Globus pallidus (tissue), 1 donor: ENCODE measurements at regions not wholly inside any gene's neighbourhood (a gene's known extent, or its start where the extent isn't known, plus 50 kb on each side); places are given as distances from the start of the nearest gene placed in this dataset.
"Not testable (repeated sequence)": the region's sequence is repeated elsewhere in the genome, so short reads cannot be mapped to it uniquely, and the experiment has no call there.

Experiments
- DNase-seq: peaks from one replicate; pipeline ENCODE4 v3.0.0-alpha.2; 2015; ENCODE audit warnings: low spot score

- DNase-seq: no peak
Observed at GRCh38 chr14:71742485-71742884, 189.7 kb upstream of the RGS6 start.

DNA sequence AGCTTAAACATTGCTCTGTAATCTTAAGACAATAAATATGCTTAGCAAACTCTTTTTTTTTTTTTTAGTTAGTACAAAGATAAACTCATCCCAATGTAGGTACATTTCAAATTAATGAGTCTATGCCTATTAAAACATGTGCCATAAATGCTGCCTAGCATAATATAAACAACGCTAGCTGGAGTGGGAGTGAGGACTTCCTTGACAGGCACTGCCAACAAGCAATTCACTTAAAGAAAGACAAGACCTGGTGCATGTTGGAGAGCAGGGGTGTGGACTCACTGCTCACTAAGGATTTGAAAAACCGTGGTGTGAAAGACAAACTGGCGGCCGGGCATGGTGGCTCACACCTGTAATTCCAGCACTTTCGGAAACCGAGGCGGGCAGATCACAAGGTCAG is 187.2 kb upstream of the RGS6 start:
- no peak for DNase-seq

DNA sequence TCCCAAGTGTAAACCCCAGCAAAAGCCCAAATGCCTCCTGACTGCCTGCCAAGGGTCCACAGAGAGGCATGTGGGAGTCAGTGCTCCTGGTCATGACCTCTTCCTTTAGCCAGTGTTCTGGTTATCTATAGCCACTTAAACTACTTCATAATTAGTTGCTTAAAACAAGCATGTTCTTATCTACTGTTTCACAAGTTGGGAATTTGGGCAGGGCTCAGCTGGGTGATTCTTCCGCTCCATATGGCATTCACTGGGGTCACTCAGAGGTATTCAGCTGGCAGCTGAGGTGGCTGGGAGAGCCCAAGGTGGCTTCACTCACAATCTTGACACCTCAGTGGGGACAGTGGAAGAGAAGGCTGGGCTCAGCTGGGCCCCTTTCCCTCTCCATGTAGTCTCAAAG is 184.0 kb upstream of the RGS6 start:
- DNase-seq: no peak

DNA sequence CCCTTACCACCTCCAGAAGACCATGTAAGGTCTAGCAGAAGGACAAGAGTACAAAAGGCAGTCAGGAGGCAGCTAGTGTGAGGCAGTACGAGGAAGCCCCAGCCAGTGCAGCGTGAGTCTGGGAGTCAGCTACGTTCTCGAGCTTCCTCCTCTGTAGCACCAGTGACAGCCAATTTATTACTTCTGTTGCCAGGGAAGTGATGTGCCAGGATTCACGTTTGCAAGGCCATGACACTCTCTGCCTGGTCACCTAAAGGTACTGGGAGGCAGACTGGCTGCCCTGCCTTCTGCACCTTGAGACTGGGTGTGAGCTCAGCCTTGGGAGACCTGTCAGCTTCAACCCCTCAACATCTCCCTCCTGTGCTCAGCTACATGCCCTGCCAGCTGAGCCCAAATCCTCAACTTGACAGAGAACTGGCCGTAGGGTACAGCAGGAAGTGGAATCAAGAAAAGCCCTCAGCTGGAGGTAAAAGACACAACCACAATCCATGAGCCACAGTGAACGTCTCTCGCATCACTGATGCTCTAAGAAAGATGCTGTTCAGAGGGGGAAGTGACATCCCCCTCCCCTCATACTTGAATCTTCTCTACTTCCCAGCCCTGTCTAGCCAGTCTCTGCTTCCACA is 182.5 kb upstream of the RGS6 start:
- no peak for DNase-seq

DNA sequence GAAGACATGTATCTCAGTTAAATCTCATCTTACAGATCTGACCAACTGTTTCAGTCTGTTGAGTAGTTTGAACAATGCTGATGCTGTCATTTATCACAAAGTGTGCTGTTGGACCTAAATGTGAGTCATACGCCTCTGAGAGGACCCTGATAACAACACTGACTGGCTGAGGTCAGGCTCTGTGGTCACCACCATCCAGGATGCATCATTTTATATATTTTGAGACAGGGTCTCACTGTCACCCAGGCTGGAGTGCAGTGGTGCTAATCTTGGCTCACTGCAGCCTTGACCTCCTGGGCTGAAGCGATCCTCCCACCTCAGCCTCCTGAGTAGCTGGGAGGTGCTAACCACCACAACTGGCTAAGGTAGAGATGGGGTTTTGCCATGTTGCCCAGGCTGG is 181.0 kb upstream of the RGS6 start:
- no peak for DNase-seq

- no peak for DNase-seq
Observed at GRCh38 chr14:71752111-71752738, 180.0 kb upstream of the RGS6 start.

DNA sequence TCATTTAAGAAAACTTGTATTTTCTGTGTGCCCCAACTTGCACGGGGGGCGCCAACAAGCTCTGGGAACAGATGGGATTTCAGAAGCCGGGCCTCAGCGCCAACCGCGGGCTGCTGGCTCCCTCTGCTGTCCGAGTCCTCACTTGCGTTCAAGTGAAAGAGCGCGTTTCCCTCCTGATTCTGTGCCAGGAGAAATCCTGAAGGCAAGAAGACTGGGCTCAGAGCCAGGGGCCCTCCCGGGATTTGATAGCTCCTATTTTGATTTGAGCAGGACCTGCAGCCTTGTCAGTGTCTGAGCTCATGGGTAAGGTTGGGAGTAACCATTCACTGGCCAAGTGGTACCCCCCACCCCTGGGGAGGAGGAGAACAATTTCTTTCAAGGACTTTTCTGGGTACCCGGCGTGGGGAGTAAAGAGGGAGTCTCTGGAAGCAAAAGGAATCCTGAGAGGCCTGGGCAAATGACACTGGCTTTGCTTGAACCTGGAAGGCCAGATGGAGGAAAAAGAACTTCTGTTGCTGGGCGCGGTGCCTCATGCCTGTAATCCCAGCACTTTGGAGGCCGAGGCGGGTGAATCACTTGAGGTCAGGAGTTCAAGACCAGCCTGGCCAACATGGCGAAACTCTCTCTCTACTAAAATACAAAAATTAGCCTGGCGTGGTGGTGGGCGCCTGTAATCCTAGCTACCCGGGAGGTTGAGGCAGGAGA is 179.0 kb upstream of the RGS6 start:
- DNase-seq: peak; percentile 76

- DNase-seq: no peak
Observed at GRCh38 chr14:71753976-71754375, 178.3 kb upstream of the RGS6 start.

DNA sequence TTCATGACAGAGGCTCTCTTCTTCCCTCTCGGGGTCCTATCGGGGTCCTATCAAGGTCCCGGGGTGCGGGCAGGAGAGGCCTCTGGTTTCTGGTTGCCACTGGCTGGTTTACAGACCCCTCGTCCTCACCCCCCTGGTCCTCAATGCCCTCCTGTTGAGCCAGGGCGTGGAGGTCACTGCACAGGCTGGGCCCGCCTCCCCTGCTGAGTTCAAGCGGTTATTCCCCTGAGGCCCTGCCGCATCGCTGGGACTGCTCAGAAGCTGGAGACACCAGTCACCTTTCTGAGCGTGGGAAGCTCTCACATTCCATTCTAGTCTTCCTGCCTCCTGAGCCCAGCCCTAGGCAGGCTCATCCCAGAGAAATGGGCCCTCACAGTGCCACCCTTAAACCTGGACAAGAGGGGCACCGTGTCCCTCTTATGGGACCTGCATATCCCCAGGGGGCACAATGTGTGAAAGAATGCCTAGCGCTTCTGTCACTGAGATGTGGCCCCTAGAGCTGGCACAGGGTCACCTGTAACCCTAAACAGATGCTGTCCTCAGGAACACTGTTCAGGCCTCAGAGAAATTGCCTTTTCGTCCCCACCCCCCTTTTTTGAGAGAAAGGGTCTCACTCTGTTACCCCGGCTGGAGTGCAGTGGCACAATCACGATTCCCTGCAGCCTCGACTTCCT is 177.7 kb upstream of the RGS6 start:
- DNase-seq: no peak

- no peak for DNase-seq
Observed at GRCh38 chr14:71758229-71758951, 173.8 kb upstream of the RGS6 start.

DNA sequence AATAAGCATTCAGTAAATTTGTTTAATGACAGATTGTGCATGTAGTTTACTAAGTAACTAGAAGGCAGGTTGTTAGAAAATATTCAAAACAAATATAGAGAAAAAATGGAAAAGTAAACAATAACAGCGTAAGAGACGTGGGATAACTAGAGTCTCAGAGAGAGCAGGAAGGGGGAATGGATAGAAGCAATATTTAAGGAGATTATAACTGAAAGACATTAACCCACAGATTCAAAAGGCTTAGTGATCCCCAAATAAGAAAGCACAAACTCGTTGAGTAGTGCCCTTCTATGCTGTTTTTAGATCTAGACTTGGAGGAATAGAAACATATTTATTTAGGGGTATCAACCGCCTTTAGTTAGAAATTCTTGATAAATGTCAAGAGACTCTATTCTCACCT is 169.7 kb upstream of the RGS6 start:
- no peak for DNase-seq

GRCh38 chr14:71764701-71765382 is 167.4 kb upstream of the RGS6 start:
- no peak for DNase-seq

- DNase-seq: no peak
Observed at GRCh38 chr14:71765505-71765904, 166.7 kb upstream of the RGS6 start.

GRCh38 chr14:71770431-71770830 is 161.8 kb upstream of the RGS6 start:
- no peak for DNase-seq

DNA sequence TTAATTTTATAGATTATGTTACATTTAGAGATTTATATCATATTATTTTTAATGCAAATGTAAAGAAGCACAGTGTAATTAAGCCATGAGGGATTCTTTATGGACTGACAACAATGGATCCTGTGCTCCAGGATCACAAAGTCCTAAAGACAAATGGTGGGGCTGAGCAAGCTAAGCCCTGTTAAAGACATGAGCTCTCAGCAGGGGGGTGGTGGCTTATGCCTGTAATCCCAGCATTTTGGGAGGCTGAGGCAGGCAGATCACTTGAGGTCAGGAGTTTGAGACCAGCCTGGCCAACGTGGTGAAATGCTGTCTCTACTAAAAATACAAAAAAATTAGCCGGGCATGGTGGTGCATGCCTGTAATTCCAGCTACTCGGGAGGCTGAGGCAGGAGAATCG is 160.8 kb upstream of the RGS6 start:
- DNase-seq: not testable (repeated sequence)

- DNase-seq: not testable (repeated sequence)
Observed at GRCh38 chr14:71771996-71772395, 160.2 kb upstream of the RGS6 start.

DNA sequence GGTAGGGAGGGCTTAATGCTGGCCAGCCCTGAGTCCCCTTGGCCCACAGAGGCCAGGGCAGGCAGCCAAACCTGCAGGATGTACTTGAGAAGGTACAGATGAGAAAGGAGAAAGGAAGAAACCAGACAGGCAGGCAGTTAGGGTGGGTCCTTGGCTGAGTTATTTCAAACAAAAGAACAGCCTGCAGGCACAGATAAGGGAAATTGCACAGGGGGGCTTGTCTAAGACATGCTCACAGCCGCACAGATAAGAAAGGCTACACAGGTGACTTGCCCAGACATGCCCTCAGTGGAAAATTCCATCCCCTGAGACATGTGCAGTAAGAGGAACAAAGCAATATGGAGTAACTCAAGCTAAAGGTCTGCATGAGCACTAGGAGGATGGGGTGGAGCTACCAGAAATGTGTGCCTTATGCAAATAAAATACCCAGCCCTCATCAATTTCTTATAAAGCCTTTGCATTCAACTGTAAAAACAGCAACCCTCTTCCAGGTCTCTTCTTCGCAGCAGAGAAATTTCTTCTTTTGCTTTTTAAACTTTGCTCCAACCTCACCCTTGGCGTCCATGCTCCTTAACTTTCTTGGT is 158.2 kb upstream of the RGS6 start:
- no peak for DNase-seq

DNA sequence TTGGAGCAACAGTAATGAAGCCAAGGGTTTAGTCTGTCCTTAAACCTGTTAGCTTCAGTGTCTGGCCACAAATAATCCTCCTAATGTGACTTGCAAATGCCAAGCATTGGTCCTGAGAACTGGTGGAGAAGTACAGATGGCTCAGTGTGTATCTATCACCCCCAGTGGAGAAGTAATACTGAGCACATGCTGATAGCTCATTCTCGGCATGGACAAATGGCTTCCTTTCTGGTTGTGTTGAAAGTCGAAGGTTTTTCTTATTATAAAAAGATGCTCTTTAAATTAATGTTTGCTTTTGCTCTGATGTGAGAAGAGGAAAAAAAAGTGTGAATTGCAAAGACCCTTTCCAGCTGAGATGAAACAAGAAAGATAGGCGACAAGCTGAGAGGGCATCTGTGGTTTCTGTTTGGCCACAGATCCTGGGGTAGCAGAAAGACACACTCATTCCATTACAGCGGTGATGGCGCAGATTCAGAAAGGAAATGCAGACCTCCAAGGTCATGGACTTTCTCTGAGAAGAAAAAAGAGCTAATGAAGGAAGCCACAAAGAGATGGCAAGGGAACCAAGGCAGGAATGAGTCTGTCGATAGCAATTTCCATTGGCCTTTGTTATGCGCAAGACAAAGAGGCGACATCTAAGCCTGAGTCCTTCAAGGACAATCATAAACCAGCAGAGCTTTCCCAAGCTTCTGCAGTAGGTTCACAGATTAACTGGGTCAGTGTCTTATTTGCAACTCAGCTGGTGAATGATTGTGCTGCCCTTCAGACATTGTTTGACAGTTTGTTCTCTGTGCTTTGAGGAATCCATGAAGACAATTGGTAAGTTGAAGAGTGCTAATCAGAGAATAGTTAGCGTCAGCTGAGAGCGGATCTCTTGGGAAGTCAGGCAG is 155.5 kb upstream of the RGS6 start:
- DNase-seq: no peak

GRCh38 chr14:71780075-71780474 is 152.2 kb upstream of the RGS6 start:
- no peak for DNase-seq

GRCh38 chr14:71780822-71781221 is 151.4 kb upstream of the RGS6 start:
- DNase-seq: no peak
